ENCODE measurements at regions not wholly inside any gene's neighbourhood (a gene's known extent, or its start where the extent isn't known, plus 50 kb on each side); places are given as distances from the start of the nearest gene placed in this dataset.

GRCh38 chr4:162272215-162272614 is 108.4 kb upstream of the FSTL5 start:
- H3K4me3 Mint-ChIP-seq (ENCODE audit: unreplicated experiment): no peak overlapping the region
- no peaks in the 10 kb centered on the region for H3K27me3 Mint-ChIP-seq (ENCODE audit: unreplicated experiment)
- H3K27ac Mint-ChIP-seq (ENCODE audit: unreplicated experiment): no peak overlapping the region
- H3K4me1 Mint-ChIP-seq (ENCODE audit: unreplicated experiment): no peaks in the 10 kb centered on the region
- no peaks in the 10 kb centered on the region for H3K9me3 Mint-ChIP-seq (ENCODE audit: unreplicated experiment)
- DNase-seq (ENCODE audit: low spot score): no peak
- no peak for TF ChIP-seq CTCF (IDR thresholded peaks at IDR 0.05; ENCODE audit: unreplicated experiment)
- H3K36me3 Mint-ChIP-seq (ENCODE audit: low read depth, unreplicated experiment): no peaks in the 10 kb centered on the region

GRCh38 chr4:162268911-162269310 is 105.1 kb upstream of the FSTL5 start:
- no peak for DNase-seq (ENCODE audit: low spot score)
- Mint-ChIP-seq H3K4me1 (ENCODE audit: unreplicated experiment) (peaks cover 2% of the 10 kb centered on the region), H3K4me3 (ENCODE audit: unreplicated experiment) (no peak overlapping the region), H3K9me3 (ENCODE audit: unreplicated experiment) (peaks cover 4% of the 10 kb centered on the region), H3K27ac (ENCODE audit: unreplicated experiment) (no peak overlapping the region), H3K36me3 (ENCODE audit: low read depth, unreplicated experiment) (no peaks in the 10 kb centered on the region), H3K27me3 (ENCODE audit: unreplicated experiment) (peaks cover 1% of the 10 kb centered on the region)
- TF ChIP-seq CTCF (IDR thresholded peaks at IDR 0.05; ENCODE audit: unreplicated experiment): no peak

DNA sequence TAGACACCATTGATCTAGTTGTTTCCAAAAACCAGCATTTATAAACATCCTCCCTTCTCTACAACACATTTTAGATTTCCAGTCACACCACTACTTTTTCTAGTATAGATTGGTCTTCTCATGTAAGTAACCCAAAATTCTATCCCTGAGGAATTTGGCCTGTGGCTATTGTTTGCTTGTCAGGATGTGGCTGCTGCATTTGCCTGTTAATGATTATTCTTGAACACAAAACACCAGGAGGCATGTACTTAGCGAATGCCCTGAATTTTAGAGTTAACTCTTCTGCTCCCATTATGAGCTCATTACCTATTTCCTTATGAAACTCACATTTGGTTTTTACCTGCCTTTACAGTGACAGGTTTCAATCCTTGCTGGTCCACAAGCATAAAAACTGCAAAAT is 102.0 kb upstream of the FSTL5 start:
- Mint-ChIP-seq H3K4me3 (ENCODE audit: unreplicated experiment) (no peak overlapping the region), H3K36me3 (ENCODE audit: low read depth, unreplicated experiment) (no peaks in the 10 kb centered on the region), H3K27ac (ENCODE audit: unreplicated experiment) (no peak overlapping the region), H3K4me1 (ENCODE audit: unreplicated experiment) (peaks cover 2% of the 10 kb centered on the region), H3K9me3 (ENCODE audit: unreplicated experiment) (peaks cover 8% of the 10 kb centered on the region), H3K27me3 (ENCODE audit: unreplicated experiment) (peaks cover 1% of the 10 kb centered on the region)
- TF ChIP-seq CTCF (IDR thresholded peaks at IDR 0.05; ENCODE audit: unreplicated experiment): no peak
- no peak for DNase-seq (ENCODE audit: low spot score)

GRCh38 chr4:162245051-162245450 is 81.3 kb upstream of the FSTL5 start:
- Mint-ChIP-seq H3K27ac (ENCODE audit: unreplicated experiment) (no peak overlapping the region), H3K36me3 (ENCODE audit: low read depth, unreplicated experiment) (no peaks in the 10 kb centered on the region), H3K27me3 (ENCODE audit: unreplicated experiment) (no peaks in the 10 kb centered on the region), H3K4me3 (ENCODE audit: unreplicated experiment) (no peak overlapping the region), H3K9me3 (ENCODE audit: unreplicated experiment) (no peaks in the 10 kb centered on the region), H3K4me1 (ENCODE audit: unreplicated experiment) (no peaks in the 10 kb centered on the region)
- no peak for TF ChIP-seq CTCF (IDR thresholded peaks at IDR 0.05; ENCODE audit: unreplicated experiment)
- DNase-seq (ENCODE audit: low spot score): no peak

DNA sequence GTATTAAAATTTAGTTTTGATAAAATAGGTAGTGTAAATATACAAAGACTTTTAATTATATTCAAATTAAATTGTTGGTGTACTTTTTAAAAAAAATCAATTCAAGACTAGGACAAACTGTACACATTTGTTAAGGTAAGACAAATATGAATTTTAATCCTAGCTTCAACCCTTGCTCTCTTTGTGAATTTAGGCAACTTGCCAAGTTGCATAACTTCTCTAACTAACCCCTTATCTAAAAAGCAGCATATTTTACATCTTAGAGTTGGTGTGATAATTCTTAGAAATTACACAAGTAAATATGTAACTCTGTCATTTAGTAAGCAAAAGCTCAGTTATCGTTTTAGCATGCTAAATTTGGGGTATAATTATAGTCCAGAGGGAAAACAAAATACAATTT is 78.1 kb upstream of the FSTL5 start:
- H3K4me1 Mint-ChIP-seq (ENCODE audit: unreplicated experiment): no peaks in the 10 kb centered on the region
- H3K4me3 Mint-ChIP-seq (ENCODE audit: unreplicated experiment): no peak overlapping the region
- H3K36me3 Mint-ChIP-seq (ENCODE audit: low read depth, unreplicated experiment): no peaks in the 10 kb centered on the region
- no peaks in the 10 kb centered on the region for H3K27me3 Mint-ChIP-seq (ENCODE audit: unreplicated experiment)
- H3K27ac Mint-ChIP-seq (ENCODE audit: unreplicated experiment): no peak overlapping the region
- DNase-seq (ENCODE audit: low spot score): no peak
- no peak for TF ChIP-seq CTCF (IDR thresholded peaks at IDR 0.05; ENCODE audit: unreplicated experiment)
- H3K9me3 Mint-ChIP-seq (ENCODE audit: unreplicated experiment): no peaks in the 10 kb centered on the region

All from endothelial cell (in vitro differentiated cells).